ENCODE measurements at regions not wholly inside any gene's neighbourhood (a gene's known extent, or its start where the extent isn't known, plus 50 kb on each side); places are given as distances from the start of the nearest gene placed in this dataset.

DNA sequence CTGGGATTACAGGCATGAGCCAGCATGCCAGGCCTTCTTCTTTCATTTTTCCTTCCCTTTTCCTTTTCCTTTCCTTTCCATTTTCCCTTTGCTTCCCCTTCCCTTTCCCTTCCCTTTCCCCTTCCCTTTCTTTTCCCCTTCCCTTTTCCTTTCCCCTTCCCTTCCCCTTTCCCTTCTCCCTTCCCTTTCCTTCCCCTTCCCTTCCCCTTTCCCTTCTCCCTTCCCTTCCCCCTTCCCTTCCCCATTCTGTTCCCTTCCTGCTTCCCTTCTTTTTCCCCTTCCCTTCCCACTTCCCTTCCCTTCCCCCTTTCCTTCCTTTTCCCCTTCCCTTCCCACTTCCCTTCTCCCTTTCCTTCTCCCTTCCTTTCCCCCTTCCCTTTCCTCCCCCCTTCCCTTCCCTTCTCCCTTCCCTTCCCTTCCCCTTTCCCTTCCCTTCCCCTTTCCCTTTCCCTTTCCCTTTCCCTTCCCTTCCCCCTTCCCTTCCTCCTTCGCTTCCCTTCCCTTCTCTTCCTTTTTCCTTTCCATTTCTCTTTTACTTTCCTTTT lies 712.2 kb upstream of the POM121L12 start:
- no peak for TF ChIP-seq EZH2phosphoT487 (IDR thresholded peaks at IDR 0.05)
- TF ChIP-seq EZH2 (IDR thresholded peaks at IDR 0.05): no peak
- TF ChIP-seq, protein P1, sequence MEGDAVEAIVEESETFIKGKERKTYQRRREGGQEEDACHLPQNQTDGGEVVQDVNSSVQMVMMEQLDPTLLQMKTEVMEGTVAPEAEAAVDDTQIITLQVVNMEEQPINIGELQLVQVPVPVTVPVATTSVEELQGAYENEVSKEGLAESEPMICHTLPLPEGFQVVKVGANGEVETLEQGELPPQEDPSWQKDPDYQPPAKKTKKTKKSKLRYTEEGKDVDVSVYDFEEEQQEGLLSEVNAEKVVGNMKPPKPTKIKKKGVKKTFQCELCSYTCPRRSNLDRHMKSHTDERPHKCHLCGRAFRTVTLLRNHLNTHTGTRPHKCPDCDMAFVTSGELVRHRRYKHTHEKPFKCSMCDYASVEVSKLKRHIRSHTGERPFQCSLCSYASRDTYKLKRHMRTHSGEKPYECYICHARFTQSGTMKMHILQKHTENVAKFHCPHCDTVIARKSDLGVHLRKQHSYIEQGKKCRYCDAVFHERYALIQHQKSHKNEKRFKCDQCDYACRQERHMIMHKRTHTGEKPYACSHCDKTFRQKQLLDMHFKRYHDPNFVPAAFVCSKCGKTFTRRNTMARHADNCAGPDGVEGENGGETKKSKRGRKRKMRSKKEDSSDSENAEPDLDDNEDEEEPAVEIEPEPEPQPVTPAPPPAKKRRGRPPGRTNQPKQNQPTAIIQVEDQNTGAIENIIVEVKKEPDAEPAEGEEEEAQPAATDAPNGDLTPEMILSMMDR (IDR thresholded peaks at IDR 0.05): no peak
- H3F3A ChIP-seq (ENCODE audit: low read depth): no peaks in the 10 kb centered on the region
- no peaks in the 10 kb centered on the region for H3K9me3 ChIP-seq (ENCODE audit: low read depth)
- Mint-ChIP-seq H3K27ac (no peak overlapping the region), H3K4me1 (no peaks in the 10 kb centered on the region), H3K9me3 (peaks cover 18% of the 10 kb centered on the region), H3K36me3 (no peaks in the 10 kb centered on the region), H3K4me3 (no peak overlapping the region), H3K27me3 (ENCODE audit: insufficient read depth, low read depth) (peaks cover 2% of the 10 kb centered on the region)
- no peak overlapping the region for H3K4me2 ChIP-seq
- no peak overlapping the region for H2AFZ ChIP-seq (replicated peaks)
- H3K27me3 ChIP-seq: no peaks in the 10 kb centered on the region
- H3K4me3 ChIP-seq: no peak overlapping the region
- no peaks in the 10 kb centered on the region for H3K79me2 ChIP-seq (ENCODE audit: low read depth)
- H3K36me3 ChIP-seq: no peaks in the 10 kb centered on the region
- H4K20me1 ChIP-seq (ENCODE audit: low read depth): no peaks in the 10 kb centered on the region
- H3K4me1 ChIP-seq: no peaks in the 10 kb centered on the region
- no peak overlapping the region for H3K27ac ChIP-seq
- DNase-seq (ENCODE audit: low spot score): no peak
- no peak overlapping the region for H3K9ac ChIP-seq

DNA sequence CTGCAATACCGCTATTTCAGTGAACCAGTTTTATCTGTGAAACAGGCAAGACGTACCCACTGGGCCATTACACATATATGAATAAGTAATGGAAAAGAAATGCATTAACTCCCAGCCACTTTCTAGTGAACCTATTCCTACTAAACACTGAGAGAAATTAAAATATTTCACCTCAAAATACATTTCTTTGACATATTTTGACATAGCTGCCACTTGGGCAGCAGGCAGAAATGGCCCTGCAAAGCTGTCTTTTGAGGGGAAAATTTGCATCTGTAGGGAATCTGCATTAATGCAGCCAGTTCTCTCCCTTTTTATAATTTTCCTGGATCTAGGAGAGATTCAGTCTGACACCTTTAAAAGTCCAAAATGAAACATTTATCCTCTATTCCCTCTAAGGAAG lies 714.8 kb upstream of the POM121L12 start:
- no peak overlapping the region for H3K4me3 Mint-ChIP-seq
- Histone ChIP-seq H3K9ac (no peak overlapping the region), H3K36me3 (no peaks in the 10 kb centered on the region), H3K27me3 (no peaks in the 10 kb centered on the region), H3K27ac (no peak overlapping the region), H3K4me2 (no peak overlapping the region), H4K20me1 (ENCODE audit: low read depth) (no peaks in the 10 kb centered on the region), H3F3A (ENCODE audit: low read depth) (no peaks in the 10 kb centered on the region), H3K79me2 (ENCODE audit: low read depth) (no peaks in the 10 kb centered on the region), H2AFZ (replicated peaks) (no peak overlapping the region), H3K9me3 (ENCODE audit: low read depth) (no peaks in the 10 kb centered on the region), H3K4me3 (no peak overlapping the region), H3K4me1 (no peaks in the 10 kb centered on the region)
- no peak for DNase-seq (ENCODE audit: low spot score)
- no peaks in the 10 kb centered on the region for H3K4me1 Mint-ChIP-seq
- TF ChIP-seq, protein P1 (IDR thresholded peaks at IDR 0.05): no peak
- TF ChIP-seq EZH2 (IDR thresholded peaks at IDR 0.05): no peak
- TF ChIP-seq EZH2phosphoT487 (IDR thresholded peaks at IDR 0.05): no peak
- H3K27ac Mint-ChIP-seq: no peak overlapping the region
- H3K36me3 Mint-ChIP-seq: no peaks in the 10 kb centered on the region
- H3K9me3 Mint-ChIP-seq: peaks cover 7% of the 10 kb centered on the region
- peaks cover 2% of the 10 kb centered on the region for H3K27me3 Mint-ChIP-seq (ENCODE audit: insufficient read depth, low read depth)

DNA sequence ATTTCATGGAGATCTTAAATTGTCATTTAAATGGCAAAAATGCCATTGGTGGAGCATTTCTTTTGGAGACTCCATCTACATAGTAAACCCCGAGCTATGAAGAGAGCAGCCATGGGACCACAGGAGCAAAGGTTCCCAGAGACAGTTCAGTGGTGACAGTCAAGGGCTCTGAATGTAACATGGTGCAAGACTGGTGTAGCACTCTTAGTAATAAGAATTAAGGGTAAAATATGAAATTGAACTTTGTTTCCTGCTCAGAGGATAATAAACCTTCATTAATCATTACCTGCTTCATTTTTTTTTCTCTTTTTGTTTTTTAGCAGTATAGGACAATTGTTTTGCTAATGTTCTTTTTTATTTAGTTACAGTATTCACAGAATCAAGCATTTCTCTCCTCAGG lies 717.5 kb upstream of the POM121L12 start:
- no peak for TF ChIP-seq EZH2phosphoT487 (IDR thresholded peaks at IDR 0.05)
- TF ChIP-seq, protein P1 (IDR thresholded peaks at IDR 0.05): no peak
- H3K27me3 Mint-ChIP-seq (ENCODE audit: insufficient read depth, low read depth): peaks cover 2% of the 10 kb centered on the region
- Histone ChIP-seq H3K4me2 (no peak overlapping the region), H3K9me3 (ENCODE audit: low read depth) (no peaks in the 10 kb centered on the region), H2AFZ (replicated peaks) (no peak overlapping the region), H4K20me1 (ENCODE audit: low read depth) (no peaks in the 10 kb centered on the region), H3K4me1 (no peaks in the 10 kb centered on the region), H3K79me2 (ENCODE audit: low read depth) (no peaks in the 10 kb centered on the region), H3K27ac (no peak overlapping the region), H3K36me3 (no peaks in the 10 kb centered on the region), H3K4me3 (no peak overlapping the region), H3F3A (ENCODE audit: low read depth) (no peaks in the 10 kb centered on the region), H3K27me3 (no peaks in the 10 kb centered on the region), H3K9ac (no peak overlapping the region)
- no peak overlapping the region for H3K4me3 Mint-ChIP-seq
- H3K4me1 Mint-ChIP-seq: no peaks in the 10 kb centered on the region
- peaks cover 2% of the 10 kb centered on the region for H3K9me3 Mint-ChIP-seq
- no peak for DNase-seq (ENCODE audit: low spot score)
- no peak overlapping the region for H3K27ac Mint-ChIP-seq
- H3K36me3 Mint-ChIP-seq: peaks cover 2% of the 10 kb centered on the region

Data from neural progenitor cell (in vitro differentiated cells).